Heart left ventricle (tissue), 13 donors: ENCODE measurements at regions not wholly inside any gene's neighbourhood (a gene's known extent, or its start where the extent isn't known, plus 50 kb on each side); places are given as distances from the start of the nearest gene placed in this dataset.

Experiments used
- CTCF ChIP-seq, 12 donors: fragments of 200-600 bp; sonication (generic) in 4 of 12; IDR thresholded peaks; one replicate each; pipeline versions ENCODE4 v1.5.0 to v1.8.0; 2018 to 2022; ENCODE audit warnings: antibody characterized with exemption in 12 of 12, mild to moderate bottlenecking in 5 of 12
- POLR2A ChIP-seq, 2 donors: fragments of 450-650 bp; IDR thresholded peaks; one replicate each; pipeline ENCODE4 v1.6.1; 2017; ENCODE audit warnings: antibody characterized with exemption in 2 of 2, mild to moderate bottlenecking in 2 of 2, moderate library complexity in 2 of 2
- donor health status: ischemic (EF 13 %, LVEDD 7.1; RV severe dilation, severe dysfunction).
- donor health status: DM: no; HTN: yes; CAD: no.
- donor health status: DM: no; HTN: no; CAD: no.
- donor health status: ischemic (EF 25% LVEDD 6.9; RV normal size, moderate dysfunction).
- donor health status: ischemic (EF 25% LVEDD 5.7; RV mildly dilated, moderate dysfunction).
- donor health status: ischemic (EF 35%, LVEDD 5.7; RV mildly dilated, moderate dysfunction).
- donor health status: nonischemic (EF 11% LVEDD 7.7; RV severe dilation, severe dysfunction).
- donor health status: DM: yes; HTN: yes; CAD: no.
- donor health status: PGD.
- donor health status: ischemic (EF 29% LVEDD 5.4; RV normal size, mild dysfunction).
- donor health status: nonischemic (EF 23%, LVEDD 6.1; RV moderate dilation, normal function).

DNA sequence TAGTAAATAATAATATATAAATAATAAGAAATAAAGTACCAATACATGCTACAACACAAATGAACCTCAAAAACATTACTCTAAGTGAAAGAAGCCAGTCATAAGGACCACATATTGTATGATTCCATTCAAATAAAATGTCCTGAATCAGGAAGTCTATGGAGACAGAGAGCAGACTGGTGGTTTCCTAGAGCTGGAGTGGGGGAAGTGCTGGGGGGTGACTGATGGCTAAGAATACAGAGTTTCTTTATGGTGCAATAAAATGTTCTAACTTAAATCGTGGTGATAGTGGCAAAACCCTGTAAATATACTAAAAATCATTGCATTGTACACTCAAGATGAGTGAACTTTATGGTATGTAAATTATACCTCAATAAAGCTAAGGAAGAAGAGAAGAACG is 376.5 kb downstream of the BUD13 start:
- TF ChIP-seq CTCF (IDR thresholded peaks at IDR 0.05) (no peak), POLR2A (IDR thresholded peaks at IDR 0.05) (no peak)
